Glomerular endothelial cell (primary cell): ENCODE measurements at regions not wholly inside any gene's neighbourhood (a gene's known extent, or its start where the extent isn't known, plus 50 kb on each side); places are given as distances from the start of the nearest gene placed in this dataset.

Experiments used
- DNase-seq: peaks from one replicate; pipeline ENCODE4 v3.0.0-alpha.2; 2011; ENCODE audit warnings: low read depth, low spot score; ENCODE audit errors: extremely low read depth

DNA sequence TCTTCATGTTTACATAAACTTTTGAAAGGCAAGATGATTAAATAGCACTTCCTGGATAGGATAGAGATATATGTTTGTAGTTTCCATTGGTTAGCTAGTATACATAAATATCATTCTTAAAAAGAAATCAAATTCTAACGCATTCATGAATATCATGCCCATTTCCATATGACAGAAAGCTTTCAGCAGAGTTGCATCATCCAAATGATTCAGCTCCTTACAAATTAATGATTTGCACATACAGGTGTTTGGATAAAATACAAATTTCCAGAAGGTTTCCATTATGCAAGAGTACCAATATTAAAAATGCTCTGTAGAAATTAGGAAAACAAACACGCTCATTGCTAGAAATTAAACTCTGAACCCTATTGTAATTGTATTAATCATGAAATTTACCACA is 264.4 kb downstream of the FOXG1 start:
- no peak for DNase-seq

DNA sequence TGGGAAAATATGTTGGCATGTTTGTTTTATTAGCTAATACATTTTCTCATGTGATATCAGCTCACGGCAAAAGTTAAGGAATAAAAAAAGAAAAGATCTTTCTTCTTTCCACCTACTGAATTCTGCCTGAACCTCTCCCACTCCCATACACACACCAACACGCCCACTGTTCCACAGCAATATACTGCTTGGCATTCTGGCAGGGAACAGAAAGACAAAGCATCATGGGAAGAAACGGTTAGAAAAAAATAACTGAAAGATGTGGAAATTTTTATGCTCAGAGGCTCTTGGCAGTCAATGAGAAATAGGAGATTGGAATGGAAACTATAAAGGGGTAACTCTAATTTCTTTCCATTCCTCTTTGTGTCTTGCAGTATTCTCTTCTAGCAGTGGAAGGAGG is 268.5 kb downstream of the FOXG1 start:
- DNase-seq, result no peak

DNA sequence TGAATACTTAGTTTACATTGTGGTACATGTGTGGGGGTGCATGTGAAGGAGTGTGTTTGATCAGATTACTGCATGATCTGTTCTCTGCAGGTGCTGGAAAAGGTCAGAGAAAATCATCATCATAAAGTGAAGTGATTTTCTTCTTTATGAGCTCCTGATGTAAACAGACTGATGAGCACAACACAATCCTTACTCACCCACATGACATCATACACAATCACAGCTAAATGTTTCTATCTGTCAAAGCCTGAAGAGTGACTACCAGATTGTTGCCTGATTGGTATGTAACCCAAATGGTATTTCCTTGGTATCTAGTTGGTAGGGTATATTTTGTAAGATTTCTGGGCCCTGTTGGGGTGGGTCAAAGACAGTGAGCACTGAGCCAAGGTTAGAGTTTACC is 270.8 kb downstream of the FOXG1 start:
- no peak for DNase-seq

DNA sequence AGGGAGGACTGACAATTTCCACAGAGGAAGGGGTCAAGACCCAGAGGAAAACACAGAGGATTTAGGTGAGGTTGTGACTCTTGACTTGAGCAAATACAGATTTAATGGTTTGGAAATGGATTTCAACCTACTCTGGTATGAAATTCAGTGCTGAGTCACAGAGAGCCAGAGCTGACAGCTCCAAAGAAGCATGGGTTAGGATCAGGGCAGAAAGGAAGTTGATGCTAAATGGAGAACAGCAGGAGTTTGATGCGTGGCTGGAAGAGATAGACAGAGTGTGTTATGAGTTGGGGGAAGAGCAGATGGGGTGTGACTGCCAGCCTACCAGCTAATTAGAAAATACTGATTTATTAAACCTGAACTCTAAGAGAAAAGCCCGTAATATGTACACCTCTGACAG is 272.6 kb downstream of the FOXG1 start:
- DNase-seq, result no peak

DNA sequence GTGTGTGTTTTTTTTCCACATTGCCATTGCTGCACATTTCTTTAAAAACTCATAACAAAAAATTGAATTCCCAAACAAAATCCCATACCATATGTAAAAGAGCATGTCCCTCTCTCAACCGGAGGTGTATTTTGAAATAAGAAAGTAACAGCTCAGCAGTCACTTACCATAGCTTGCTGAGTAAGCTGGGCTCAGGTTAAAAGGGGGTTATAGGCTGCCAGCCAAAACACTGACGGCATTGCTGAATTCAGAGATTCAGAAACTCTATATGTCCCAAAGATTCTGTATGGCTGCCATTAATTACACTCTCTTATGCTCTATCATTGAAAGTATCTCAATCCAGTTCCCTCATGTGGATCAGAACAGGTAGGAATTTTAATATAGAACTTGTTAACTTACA is 276.0 kb downstream of the FOXG1 start:
- no peak for DNase-seq

DNA sequence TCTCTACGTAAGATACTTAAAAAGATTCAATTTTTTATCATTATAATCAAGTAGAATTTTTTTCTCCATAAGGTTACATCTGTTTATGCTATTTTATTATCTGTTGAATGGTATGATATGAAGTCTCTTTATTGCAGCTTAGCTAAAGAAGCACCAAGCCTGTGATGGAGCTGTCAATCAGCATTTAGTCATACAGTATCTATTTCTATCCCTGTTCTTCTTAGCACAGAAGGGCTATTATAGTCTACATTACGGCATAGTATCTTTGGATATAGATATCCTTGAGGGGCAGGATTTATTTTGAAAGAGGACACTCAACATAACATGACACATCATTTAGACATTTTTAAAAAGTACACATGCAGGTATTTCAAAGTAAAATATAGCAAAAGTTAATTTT is 277.1 kb downstream of the FOXG1 start:
- DNase-seq, result no peak

DNA sequence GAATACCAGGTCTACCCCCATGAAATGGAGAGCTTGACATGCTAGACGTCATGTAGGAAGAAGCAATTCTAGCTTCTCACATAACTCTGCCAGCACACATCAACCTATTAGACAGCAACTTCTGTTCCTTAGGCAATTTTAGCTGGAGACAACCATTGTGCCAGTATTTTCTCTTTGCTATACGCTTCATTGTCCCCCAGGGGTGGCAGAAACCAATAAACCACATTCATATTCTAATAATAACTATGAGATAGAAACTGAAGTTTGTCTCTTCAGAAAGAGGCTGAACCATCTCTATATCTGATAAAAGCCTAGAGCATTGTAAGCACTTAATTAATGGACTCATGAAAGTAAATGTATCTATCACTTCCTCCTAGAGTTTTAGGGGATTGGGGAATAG is 278.6 kb downstream of the FOXG1 start:
- DNase-seq, result no peak

DNA sequence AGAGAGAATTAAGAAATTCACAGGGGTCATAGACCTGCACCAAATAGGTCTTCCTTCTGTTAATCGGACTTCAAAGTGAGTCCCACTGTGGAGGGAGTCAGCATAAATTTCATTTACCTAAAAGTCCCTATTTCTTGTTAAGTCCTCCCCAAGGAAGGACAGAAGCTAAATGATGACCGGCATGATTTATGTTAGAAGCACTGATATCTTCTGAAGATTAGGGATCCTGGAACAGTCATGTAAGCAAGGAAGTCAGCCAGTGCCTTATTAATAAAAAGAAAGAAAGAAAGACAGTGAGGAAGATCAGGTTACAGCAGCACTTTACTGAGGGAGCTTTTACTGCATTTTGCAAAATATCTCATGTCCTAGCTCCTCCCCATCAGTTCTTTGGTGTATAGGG is 287.5 kb downstream of the FOXG1 start:
- DNase-seq, result no peak

DNA sequence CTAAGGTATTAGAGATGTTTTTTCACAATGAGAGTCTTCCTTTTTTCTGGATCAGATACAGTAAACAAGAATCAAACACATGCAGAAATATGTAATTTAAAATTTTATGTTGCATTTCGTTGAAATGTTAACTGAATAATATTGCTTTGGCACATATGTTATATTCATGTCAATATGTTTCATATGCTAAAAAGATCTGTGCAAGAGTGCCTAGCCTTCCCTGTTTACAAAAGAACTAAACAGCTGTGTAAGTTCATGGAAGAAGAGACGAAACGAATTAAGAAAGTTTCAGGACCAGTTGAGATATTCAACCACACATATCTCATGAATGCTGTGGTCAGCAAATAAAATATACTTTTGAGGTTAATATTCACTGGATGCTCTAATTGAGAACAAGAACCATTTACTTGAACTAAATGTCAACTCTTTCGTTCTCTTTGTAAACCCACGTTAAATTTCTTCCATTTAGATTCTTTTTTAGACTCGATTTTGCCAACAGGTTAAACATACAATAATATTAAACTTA is 289.5 kb downstream of the FOXG1 start:
- no peak for DNase-seq

DNA sequence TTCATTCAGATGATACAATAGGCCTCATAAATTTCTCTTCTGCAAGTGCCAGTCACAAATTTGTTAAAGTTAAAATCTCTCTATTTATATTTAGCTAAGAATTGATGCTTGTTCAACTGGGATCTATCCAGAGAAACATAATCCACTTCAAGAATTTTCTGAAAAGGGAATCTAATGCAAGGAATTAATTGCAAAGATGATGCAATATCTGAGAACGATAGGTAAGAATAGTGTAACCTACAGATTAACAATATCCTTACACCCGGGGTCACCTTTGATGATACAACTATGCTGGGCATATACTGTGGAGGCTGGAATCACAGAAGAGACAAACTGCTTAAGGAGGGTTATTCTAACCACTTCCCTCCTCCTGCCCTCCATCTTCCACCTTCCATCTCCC is 295.1 kb downstream of the FOXG1 start:
- no peak for DNase-seq

DNA sequence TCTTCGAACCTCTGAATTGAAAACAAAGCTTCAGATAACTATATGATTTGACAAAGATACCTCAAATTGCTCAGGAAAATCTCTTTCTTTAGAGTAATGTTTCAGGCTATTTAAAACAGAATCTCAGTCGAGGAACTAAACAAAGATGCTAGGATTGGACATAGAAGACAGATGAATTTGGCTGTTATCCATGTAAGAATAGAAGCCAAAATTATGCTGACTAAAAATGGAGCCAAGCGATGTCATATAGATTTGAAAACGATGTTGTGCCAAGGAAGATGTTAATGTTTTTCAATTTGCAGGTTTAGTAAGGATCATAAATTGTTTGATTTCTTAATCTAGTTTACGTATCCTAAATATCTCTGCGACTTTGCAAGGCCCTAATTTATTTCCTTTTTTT is 295.9 kb downstream of the FOXG1 start:
- DNase-seq, result no peak

DNA sequence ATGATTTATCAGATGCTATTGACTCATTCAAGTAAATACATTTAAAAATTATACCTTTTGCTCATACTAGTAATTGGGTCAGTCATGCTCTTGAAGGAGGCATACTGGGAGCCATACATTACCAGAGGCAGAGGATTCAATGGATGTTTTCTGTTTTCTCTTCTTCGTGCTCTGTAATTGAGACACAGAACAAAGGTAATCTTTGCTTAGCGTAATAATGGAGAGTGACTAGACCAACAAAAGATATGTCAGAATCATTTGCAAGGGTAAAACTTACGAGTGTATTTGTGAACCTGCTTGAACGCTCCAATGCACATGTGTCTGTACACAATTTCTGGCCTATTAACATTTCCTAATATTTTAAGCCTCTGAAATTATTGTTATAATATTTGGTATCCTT is 296.4 kb downstream of the FOXG1 start:
- no peak for DNase-seq

DNA sequence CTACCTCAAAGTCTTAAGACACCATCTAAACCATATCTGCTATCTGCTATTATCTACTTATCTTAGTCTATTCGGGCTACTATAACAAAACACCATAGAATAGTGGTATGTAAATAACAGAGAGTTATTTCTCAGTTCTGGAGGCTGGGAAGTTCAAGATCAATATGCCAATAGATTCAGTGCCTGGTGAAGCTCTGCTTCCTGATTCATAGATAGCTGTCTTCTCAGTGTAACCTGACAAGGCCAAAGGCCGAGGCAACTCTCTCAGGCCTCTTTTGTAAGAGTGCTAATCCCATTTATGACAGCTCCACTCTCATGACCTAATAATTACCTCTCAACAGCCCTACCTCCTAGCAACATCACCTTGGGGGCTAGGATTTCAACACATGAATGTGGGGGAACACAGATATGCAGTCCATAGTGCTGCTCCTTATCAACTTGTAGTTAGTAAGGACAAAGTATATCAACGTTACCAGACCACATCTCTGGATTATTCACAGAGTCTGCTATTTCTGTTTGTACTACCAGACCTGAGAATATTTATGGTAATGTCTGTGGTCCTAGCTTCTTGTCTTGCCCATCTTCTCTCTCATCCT is 297.8 kb downstream of the FOXG1 start:
- DNase-seq, result no peak

DNA sequence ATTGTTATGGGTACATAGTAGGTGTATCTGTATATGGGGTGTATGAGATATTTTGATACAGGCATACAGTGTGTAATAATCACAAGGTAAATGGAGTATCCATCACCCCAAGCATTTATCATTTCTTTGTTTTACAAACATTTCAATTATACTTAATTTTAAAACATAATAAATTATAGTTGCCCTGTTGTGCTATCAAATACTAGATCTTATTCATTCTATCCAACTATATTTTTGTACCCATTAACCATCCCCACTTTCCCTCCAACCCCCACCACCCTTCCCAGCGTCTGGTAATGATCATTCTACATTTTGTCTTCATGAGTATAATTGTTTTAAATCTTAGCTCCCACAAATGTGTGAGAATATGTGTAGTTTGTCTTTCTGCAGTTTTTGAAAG is 302.6 kb downstream of the FOXG1 start:
- no peak for DNase-seq

DNA sequence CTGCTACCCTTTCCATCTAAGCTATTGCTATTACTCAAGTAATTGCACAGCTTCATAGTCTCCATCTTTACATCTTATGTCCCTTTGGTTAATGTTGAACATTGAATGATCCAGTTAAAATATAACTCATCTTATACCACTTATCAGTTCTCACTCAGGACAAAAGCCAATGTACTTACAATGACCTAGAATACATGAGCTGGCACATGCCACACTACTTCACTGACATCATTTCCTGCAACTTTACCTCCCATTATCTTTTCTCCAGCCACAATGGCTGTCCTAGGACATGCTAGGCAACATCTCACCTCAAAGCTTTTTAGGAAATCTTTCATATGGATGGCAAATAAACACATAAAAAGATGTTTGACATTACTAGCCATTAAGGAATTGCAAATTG is 309.2 kb downstream of the FOXG1 start:
- no peak for DNase-seq

DNA sequence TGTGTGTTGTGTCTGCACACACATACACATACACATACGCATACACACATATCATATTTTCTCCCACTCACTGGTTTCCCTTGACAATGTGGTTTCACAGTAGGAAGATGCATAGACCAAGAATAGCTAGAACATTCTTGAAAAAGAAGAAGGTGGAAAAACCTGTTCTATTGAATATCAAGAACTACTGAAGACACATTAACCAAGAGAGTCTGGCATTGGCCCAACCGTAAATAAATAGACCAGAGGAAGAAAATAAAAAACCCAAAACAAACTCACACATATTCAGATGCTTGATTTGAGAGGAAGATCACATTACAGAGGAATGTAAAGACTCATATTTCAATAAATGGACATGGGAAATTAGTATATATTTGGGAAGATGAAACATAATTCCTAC is 311.3 kb downstream of the FOXG1 start:
- DNase-seq, result no peak

DNA sequence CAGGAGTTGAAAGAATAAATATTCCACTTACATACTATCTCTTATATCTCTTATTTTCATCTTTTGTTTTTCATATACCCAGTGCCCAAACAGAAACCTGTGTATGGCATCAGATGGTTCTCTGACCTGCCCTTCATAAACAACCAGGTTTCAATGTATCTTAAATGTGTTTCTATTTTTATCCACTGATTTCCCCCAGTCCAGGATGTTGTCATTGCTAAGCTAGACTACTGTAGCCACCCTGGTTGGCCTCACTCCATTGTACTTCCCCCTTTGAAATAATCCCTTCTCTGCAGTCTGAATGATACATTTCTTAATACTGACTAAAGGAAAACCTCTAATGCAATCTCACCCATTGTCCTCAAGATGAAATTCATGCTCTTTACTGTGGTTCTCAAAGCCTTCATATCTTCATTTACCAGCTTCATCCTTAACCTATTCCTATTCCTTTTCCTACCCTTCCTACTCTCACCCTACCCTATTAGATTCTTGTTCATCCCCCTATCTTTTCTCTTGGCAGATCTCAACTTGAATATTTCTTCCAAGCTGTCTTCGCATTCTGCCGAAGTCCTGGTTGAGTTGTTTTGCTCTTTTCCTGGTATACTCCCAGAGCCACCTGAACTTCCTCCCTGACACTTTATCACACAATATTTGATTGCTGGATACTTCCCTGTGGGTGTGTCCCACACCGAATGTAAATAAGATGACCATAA is 312.4 kb downstream of the FOXG1 start:
- DNase-seq, result no peak

DNA sequence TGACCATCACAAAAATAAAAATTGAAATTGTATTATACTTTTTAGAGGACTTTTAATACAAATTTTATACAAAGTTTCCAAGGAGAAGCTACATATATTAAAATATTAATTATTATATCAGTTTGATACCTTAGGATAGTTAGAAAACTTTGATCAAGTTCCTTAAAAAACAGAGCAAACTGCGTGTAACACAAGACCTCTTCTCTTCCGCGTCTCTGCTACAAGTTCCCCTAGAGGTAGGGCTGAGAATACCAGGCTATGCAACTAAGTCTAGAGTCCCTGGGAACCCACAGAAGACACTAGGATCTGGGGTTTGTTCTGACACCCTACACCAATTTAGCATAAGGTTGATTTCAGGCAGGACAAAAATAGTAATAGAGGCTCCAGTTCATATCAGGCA is 319.0 kb downstream of the FOXG1 start:
- no peak for DNase-seq

DNA sequence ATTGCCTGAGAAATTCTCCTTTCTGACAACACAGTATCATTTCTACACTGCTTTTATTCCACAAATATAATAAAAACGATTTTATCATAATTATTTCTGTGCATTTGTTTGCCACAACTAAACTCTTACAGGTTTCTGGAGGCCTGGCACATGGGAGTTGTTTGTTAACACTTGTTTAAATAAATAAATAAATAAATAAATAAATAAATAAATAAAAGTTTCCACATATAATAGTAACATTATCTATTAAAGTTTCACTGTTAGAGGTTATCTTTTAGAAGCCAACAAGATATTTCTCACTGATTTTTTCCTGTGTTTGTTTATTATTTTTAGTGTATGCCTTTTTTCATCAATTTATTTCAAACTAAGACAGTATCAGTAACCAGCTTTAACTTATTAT is 323.3 kb downstream of the FOXG1 start:
- DNase-seq, result no peak

DNA sequence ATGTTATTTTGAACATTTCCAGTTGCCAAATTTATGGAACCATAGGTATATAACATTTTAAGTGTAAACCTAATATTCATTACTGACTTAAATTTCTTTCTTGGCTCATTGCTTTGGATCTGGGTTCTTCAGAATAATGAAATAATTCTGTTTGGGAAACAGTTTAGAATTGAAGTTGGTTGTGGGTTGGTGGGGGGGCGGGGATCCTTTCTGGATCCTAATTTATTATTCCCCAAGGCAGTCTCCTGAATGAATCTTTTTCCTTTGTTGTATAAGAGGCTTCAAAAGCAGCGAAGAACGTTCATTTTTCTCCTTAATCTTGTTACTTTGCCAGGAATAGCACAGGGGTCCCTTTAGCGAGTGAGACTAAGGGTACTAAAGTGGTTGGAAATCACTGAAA is 325.5 kb downstream of the FOXG1 start:
- no peak for DNase-seq

DNA sequence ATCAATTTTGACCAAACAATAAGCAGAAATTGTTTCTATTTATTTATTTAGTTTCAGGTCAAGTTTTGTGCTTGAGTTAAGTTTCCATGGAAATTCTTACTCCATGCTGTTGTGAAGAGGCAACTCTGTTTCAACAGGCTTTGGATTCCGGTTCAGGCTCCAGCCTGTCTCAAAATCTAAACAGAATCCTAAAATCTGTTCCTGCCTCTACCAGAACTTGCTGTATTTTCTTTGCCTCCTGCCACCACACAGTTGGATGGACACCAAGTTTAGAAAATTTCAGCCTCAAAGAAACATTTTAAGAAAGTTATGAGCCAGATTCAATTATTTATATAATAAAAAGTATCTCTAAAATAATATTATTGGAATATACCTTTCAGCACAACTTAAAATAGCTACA is 330.9 kb downstream of the FOXG1 start:
- no peak for DNase-seq

DNA sequence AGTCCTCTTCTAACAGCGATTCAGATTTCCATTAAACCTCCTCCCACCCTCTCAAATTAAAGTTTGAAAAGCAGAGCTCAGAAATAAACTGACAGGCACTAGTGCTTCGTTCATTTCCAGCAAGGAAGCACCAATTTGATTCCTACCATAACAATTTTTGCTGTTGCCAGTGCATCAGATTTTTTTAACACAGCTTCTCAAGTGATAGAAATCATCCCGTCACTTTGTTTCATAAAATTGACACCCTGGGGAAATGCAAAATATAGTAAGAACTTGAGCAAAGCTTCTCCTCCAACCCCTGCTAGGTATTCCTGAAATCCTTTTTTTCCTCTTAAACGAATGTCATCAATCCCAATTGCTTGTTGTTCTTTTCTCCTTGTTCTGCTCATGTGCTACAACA is 332.1 kb downstream of the FOXG1 start:
- DNase-seq, result no peak

DNA sequence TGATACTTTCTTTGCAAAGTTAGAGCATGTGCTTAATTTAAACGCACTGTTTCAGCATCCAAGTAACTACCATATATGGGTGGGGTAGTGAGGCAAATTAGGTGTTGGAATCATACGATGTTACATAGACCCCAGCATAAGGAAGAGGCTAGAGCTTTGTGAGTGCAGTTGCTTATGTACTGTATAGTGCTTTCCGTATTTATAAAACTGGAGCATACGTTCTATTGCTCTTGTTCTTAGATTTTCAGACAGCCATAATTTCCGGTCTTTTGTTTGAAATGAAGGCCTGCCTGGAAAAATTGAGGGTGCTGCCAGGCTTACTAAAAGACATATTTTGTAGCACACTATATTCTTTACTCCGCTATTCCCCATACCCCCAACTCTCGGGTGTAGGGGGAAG is 335.7 kb downstream of the FOXG1 start:
- no peak for DNase-seq
